D721Med (cell line): ENCODE measurements at regions not wholly inside any gene's neighbourhood (a gene's known extent, or its start where the extent isn't known, plus 50 kb on each side); places are given as distances from the start of the nearest gene placed in this dataset.
"Not testable (repeated sequence)": the region's sequence is repeated elsewhere in the genome, so short reads cannot be mapped to it uniquely, and the experiment has no call there.

ENCODE experiments used
- DNase-seq: peaks from one replicate; pipeline ENCODE4 v3.0.0; 2011; ENCODE audit warnings: low spot score; ENCODE audit not compliant: insufficient read length
- FAIRE-seq: peaks from 2 replicates; lab custom pipeline; 2011; peaks lifted over from hg19 to GRCh38; lab: Jason Lieb, UNC
- TF ChIP-seq, protein P1 (sequence below): IDR thresholded peaks from 2 replicates; pipeline ENCODE4 v1.5.1; 2012; ENCODE audit warnings: mild to moderate bottlenecking, control low read depth; ENCODE audit not compliant: insufficient read depth; ENCODE audit errors: missing control alignments

DNA sequence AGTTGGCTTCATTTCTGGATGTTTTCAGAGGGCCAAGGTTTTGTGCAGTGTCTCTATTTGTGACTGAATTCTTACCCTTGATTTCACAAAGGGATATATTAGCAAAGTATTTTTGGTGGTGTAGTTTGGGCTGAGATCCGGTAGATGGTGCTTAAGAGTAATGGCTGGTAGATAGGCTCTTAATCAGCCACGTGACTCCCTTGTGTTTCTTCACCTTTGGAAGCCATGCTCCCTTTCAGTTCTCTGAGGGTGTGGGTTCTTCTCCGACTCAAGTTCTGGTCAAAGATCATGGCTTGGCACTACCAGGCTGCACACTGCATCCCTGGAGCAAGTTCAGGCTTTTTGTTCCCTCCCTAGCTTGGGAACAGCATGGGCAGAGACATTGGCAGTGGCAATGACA, 887.3 kb downstream of the CDH8 start:
- TF ChIP-seq, protein P1, sequence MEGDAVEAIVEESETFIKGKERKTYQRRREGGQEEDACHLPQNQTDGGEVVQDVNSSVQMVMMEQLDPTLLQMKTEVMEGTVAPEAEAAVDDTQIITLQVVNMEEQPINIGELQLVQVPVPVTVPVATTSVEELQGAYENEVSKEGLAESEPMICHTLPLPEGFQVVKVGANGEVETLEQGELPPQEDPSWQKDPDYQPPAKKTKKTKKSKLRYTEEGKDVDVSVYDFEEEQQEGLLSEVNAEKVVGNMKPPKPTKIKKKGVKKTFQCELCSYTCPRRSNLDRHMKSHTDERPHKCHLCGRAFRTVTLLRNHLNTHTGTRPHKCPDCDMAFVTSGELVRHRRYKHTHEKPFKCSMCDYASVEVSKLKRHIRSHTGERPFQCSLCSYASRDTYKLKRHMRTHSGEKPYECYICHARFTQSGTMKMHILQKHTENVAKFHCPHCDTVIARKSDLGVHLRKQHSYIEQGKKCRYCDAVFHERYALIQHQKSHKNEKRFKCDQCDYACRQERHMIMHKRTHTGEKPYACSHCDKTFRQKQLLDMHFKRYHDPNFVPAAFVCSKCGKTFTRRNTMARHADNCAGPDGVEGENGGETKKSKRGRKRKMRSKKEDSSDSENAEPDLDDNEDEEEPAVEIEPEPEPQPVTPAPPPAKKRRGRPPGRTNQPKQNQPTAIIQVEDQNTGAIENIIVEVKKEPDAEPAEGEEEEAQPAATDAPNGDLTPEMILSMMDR, result no peak
- no peak for DNase-seq
- no peak for FAIRE-seq

- DNase-seq, result no peak
- no peak for FAIRE-seq
Measured at GRCh38 chr16:61146429-61146828, 889.8 kb downstream of the CDH8 start.

DNA sequence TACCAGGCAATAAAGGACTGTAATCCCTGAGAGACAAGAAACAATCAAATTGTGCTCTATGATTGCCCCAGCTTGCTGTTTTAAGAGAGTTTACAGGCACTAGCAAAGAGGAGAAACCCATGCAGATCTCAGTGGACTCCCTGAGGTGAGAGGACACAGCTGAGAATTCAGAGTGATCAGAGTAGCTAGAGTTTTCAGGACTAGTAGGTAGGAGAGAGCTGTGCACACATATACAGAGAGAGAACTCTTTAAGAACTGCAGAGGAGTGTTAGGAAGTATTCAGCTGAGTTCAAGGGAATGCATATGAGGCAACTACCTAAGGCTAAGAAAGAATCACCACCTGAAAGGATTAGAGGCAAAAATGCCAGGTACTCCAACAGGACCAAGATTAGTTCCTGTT, 904.8 kb downstream of the CDH8 start:
- DNase-seq (no peak), FAIRE-seq (no peak)
- TF ChIP-seq, protein P1, result no peak

More at GRCh38 chr16:61146429-61146828, 889.8 kb downstream of the CDH8 start:
- TF ChIP-seq, protein P1, result no peak

DNA sequence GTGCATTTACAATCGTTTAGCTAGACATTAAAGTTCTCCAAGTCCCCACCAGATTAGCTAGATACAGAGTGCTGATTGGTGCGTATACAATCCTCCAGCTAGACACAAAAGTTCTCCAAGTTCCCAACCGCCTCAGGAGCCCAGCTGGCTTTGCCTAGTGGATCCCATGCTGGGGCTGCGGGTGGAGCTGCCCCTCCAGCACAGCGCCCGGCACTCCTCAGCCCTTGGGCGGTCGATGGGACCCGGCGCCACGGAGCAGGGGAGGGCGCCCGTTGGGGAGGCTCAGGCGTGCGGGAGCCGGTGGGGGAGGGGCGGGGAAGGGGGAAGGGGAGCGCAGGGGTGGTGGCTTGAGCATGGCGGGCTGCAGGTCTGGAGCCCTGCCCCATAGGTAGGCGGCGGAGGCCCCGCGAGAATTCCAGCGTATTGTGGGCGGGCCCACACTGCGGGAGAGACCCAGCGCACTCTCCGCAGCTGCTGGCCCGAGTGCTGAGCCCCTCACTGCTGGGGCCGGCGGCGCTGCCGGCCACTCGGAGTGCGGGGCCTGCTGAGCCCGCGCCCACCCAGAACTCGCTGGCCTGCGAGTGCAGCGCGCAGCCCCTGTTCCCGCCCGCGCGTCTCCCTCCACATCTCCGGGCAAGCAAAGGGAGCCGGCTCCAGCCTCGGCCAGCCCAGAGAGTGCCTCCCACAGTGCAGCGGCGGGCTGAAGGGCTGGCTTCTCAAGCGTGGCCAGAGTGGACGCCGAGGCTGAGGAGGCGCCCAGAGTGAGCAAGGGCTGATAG, 907.5 kb downstream of the CDH8 start:
- FAIRE-seq, result no peak
- no peak for DNase-seq
- TF ChIP-seq, protein P1, result no peak

DNA sequence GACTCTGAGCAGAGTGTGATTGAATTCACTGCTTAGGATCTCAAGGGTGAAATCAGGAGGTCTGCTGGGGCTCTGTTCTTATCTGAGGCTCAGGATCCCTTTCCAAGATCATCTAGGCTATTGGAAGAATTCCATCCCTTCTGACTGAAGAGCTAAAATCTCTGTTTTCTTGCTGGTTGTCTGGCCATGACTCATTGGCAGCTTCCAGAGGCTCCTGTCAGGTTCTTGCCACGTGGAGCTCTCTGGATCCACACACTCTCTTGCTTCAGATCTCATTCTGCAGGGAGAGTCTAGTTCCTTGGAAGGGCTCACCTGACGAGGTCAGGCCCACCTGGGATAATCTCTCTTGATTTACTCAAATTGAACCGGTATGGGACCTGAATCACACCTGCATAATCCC, 930.7 kb downstream of the CDH8 start:
- no peak for DNase-seq
- TF ChIP-seq, protein P1, result no peak
- FAIRE-seq, result no peak

DNA sequence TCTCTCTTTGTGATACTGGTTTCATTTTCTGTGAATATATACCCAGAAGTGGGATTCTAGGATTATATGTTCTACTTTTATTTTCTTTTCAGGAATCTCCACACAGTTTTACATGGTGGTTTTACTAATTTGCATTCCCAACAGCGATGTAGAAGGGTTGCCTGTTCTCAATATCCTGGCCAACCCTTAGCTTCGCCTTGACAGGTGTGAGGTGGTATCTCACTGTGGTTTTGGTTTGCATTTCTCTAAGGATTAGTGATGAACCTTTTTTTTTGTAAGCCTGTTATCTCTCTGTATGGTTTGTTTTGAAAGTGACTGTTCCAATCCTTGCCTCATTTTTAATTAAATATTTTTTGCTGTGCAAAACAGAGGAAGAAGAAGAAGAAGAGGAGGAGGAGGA, 937.7 kb downstream of the CDH8 start:
- DNase-seq (no peak), FAIRE-seq (no peak)
- TF ChIP-seq, protein P1, result no peak

DNA sequence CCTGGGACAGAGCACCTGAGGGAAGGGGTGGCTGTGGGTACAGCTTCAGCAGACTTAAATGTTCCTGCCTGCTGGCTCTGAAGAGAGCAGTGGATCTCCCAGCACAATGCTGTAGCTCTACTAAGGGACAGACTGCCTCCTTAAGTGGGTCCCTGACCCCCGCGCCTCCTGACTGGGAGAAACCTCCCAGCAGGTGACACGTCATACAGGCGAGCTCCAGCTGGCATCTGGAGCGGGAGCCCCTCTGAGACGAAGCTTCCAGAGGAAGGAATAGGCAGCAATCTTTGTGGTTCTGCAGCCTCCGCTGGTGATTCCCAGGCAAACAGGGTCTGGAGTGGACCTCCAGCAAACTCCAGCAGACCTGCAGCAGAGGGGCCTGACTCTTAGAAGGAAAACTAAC, 944.9 kb downstream of the CDH8 start:
- FAIRE-seq, DNase-seq: not testable (repeated sequence)
